Esophagus (tissue), 2 donors: ENCODE measurements at regions not wholly inside any gene's neighbourhood (a gene's known extent, or its start where the extent isn't known, plus 50 kb on each side); places are given as distances from the start of the nearest gene placed in this dataset.

Experiments
- H3K27ac ChIP-seq, 2 donors: one replicate each; pipeline ENCODE4 v1.5.1; 2013; ENCODE audit warnings: low read depth in 2 of 2, mild to moderate bottlenecking in 2 of 2, inconsistent platforms in 1 of 2, low read length in 1 of 2, moderate library complexity in 1 of 2
- H3K27me3 ChIP-seq, 2 donors: one replicate each; pipeline ENCODE4 v1.6.1; 2013; ENCODE audit warnings: low read length in 2 of 2, control low read depth in 1 of 2, mild to moderate bottlenecking in 1 of 2; ENCODE audit not compliant: insufficient read depth in 2 of 2, control insufficient read depth in 1 of 2
- H3K36me3 ChIP-seq, 2 donors: one replicate each; pipeline ENCODE4 v1.6.1; 2013; ENCODE audit warnings: low read length in 1 of 2; ENCODE audit not compliant: control insufficient read depth in 2 of 2, insufficient read depth in 2 of 2
- H3K4me1 ChIP-seq, 2 donors: one replicate each; pipeline ENCODE4 v1.6.1; 2013; ENCODE audit warnings: low read length in 1 of 2; ENCODE audit not compliant: control insufficient read depth in 2 of 2, insufficient read depth in 2 of 2
- H3K4me3 ChIP-seq, 2 donors: one replicate each; pipeline ENCODE4 v1.5.1; 2013; ENCODE audit warnings: low read length in 2 of 2, mild to moderate bottlenecking in 2 of 2, low read depth in 1 of 2, moderate library complexity in 1 of 2
- H3K9me3 ChIP-seq, 2 donors: one replicate each; pipeline ENCODE4 v1.6.1; 2013; ENCODE audit warnings: mild to moderate bottlenecking in 2 of 2, low read depth in 1 of 2, low read length in 1 of 2, moderate library complexity in 1 of 2; ENCODE audit not compliant: control insufficient read depth in 2 of 2, insufficient read depth in 1 of 2
- WGBS, 2 donors: extraction: QIAGEN DNeasy Blood & Tissue Kit; methylation state at CpG; one replicate each; pipeline ENCODE4 v1.1.7; 2013; 5-methylcytosine and 5-hydroxymethylcytosine counted together
- donor health status: healthy with polysubstance abuse.
- donor health status: Bipolar disorder and iron deficiency.

DNA sequence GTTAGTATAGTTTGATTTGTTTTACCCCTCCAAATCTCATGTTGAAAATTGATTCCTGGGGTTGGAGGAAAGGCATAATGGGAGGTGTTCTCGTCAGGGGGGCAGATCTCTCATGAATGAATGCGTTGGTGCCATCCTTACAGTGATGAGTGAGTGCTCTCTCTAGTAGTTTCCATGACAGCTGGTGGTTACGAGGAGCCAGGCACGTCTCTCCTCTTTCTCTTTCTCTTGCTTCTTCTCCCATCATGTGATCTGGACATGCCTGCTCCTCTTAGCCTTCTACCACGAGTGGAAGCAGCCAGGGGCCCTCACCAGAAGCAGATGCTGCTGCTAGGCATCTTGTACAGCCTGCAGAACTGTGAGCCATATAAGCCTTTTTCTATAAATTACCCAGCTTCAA, 454.1 kb downstream of the EFNA5 start:
- H3K27me3 ChIP-seq = no peaks in the 10 kb centered on the region
- H3K36me3 ChIP-seq = no peaks in the 10 kb centered on the region
- H3K9me3 ChIP-seq = peaks cover 0 to 2% of the 10 kb centered on the region in 2 donors
- peaks cover 0 to 5% of the 10 kb centered on the region in 2 donors for H3K4me1 ChIP-seq
- H3K4me3 ChIP-seq = no peak overlapping the region
- H3K27ac ChIP-seq = no peak overlapping the region
- WGBS, 2 donors = 79 to 89% methylated on average over 5 of the region's 5 CpGs

DNA sequence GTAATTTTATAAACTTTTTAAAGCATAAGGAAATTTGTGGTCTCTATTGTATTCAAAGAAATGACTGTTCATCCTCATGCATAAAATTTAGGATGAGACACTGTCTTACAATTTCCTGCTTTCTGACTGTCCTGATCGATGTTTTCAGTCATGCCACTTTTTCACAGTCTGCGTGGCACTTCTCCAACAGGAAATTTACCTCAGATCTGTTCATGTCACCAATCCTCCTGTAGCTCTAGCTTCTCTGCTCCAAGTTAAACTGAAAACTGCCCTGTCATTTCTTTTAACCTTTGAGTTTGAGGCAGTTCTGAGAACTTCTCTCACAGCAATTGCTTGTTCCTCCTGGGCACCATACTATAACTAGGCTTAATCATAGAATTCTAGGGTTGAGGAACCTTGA, 455.1 kb downstream of the EFNA5 start:
- Histone ChIP-seq H3K4me1 (peaks cover 0 to 5% of the 10 kb centered on the region in 2 donors), H3K27ac (no peak overlapping the region), H3K9me3 (no peaks in the 10 kb centered on the region), H3K27me3 (no peaks in the 10 kb centered on the region), H3K4me3 (no peak overlapping the region), H3K36me3 (no peaks in the 10 kb centered on the region)
- WGBS, 2 donors = 26 to 43% methylated on average over 2 of the region's 2 CpGs

DNA sequence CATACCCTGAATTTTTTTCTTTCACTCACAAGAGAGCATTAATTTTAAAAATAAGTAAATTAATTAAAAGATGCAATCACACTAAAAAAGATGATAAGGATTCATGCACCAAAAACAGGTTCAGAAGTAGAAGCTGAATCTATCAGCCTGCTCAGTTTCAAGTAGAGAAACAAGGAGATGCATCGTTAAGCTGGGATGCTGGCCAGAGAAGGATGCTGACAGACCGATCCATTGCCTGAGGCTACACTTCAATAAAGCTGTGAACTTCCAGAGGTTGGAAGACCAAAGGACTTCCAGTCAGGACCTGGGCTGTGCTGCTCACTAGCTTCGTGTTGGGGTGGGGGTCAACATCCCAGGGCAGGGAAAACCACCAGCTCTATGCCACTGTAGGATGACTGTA, 457.7 kb downstream of the EFNA5 start:
- Histone ChIP-seq H3K4me1 (peaks cover 0 to 5% of the 10 kb centered on the region in 2 donors), H3K9me3 (no peaks in the 10 kb centered on the region), H3K27me3 (no peaks in the 10 kb centered on the region), H3K4me3 (no peak overlapping the region), H3K27ac (no peak overlapping the region), H3K36me3 (no peaks in the 10 kb centered on the region)
- WGBS, 2 donors = 53 to 64% methylated on average over 3 of the region's 3 CpGs

DNA sequence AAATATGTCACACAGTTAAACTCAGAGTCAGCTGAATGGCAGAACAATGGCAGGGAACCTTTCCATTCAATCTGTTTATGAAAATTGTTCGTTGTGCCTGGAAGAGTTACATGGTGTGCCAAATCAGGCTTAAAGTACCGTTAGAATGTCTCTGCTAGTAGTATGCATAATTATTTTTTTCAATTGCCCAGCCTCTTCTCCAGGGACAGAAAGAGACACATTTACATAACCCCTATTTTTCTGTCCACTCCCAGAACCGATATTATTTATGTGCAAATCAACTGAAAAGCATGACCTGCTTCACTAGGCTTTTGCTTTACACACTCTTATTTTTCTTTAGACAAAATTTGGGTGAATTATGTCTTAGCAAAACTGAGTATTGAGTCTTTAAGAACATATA, 459.1 kb downstream of the EFNA5 start:
- 68 to 72% methylated on average over 3 of the region's 3 CpGs for WGBS, 2 donors
- no peaks in the 10 kb centered on the region for H3K9me3 ChIP-seq
- no peak overlapping the region for H3K27ac ChIP-seq
- no peaks in the 10 kb centered on the region for H3K36me3 ChIP-seq
- no peak overlapping the region for H3K4me3 ChIP-seq
- H3K27me3 ChIP-seq = no peaks in the 10 kb centered on the region
- H3K4me1 ChIP-seq = peaks cover 0 to 2% of the 10 kb centered on the region in 2 donors

DNA sequence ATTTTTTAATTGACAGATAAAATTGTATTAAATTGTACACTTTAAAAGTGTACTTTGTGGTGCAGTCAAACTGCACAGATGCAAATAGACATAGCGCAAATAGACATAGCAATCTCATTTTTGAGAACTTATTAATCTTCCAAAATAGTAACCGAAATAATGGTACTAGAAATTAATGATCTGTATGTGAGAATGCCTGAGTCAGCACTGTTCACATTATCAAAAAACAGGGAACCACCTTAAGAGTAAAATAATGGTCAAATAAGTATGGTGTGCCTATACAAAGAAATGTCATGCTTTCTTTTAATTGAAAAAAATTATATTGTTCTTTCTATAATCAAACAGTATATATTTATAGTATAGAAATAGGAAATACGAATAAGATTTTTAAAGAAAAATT, 461.9 kb downstream of the EFNA5 start:
- WGBS, 2 donors = 93% methylated on average over 3 of the region's 3 CpGs
- no peaks in the 10 kb centered on the region for H3K36me3 ChIP-seq
- H3K4me1 ChIP-seq = no peaks in the 10 kb centered on the region
- no peak overlapping the region for H3K4me3 ChIP-seq
- no peaks in the 10 kb centered on the region for H3K9me3 ChIP-seq
- H3K27ac ChIP-seq = no peak overlapping the region
- no peaks in the 10 kb centered on the region for H3K27me3 ChIP-seq

DNA sequence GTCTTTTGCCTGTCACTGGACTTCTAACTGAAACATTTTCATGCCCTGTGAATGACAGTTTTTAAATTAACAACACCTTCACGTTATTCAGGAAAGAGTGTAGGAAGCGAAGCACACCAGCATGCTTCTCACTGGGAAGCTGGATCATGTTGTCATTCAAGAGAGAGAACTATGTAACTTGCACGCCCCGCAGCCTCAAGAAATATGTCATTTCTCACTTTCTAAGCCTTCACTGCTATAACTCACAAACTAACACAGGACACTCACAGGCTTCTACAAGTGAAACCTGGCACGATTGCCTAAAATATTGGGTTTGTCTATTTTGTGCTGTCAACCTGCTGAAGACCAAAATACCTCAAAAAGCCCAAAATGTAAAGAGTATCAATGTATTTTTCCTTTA, 466.3 kb downstream of the EFNA5 start:
- H3K9me3 ChIP-seq = no peaks in the 10 kb centered on the region
- WGBS, 2 donors = 62 to 69% methylated on average over 5 of the region's 5 CpGs
- no peak overlapping the region for H3K4me3 ChIP-seq
- H3K36me3 ChIP-seq = no peaks in the 10 kb centered on the region
- H3K27ac ChIP-seq = no peak overlapping the region
- no peaks in the 10 kb centered on the region for H3K4me1 ChIP-seq
- no peaks in the 10 kb centered on the region for H3K27me3 ChIP-seq

DNA sequence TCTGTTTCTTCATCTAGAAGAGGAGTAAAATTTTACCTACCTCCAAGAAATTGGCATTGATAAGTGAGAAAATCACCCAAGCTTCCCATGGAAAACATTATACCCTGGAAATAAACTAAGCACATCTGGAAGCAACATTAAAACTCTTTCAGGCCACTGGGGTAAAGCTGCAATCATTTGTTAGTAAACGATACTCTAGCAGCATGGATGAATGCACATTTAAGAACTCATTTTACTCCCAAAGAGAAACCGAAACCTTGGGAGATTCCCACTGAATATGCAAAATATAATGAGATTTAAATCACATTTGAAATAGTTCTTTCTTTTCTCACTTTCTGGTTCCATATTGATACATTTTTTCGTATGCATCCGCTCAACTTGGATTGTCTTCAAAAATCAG, 467.5 kb downstream of the EFNA5 start:
- no peaks in the 10 kb centered on the region for H3K4me1 ChIP-seq
- H3K27me3 ChIP-seq = no peaks in the 10 kb centered on the region
- WGBS, 2 donors = 86% methylated on average over 4 of the region's 4 CpGs
- H3K4me3 ChIP-seq = no peak overlapping the region
- H3K27ac ChIP-seq = no peak overlapping the region
- no peaks in the 10 kb centered on the region for H3K9me3 ChIP-seq
- H3K36me3 ChIP-seq = no peaks in the 10 kb centered on the region

DNA sequence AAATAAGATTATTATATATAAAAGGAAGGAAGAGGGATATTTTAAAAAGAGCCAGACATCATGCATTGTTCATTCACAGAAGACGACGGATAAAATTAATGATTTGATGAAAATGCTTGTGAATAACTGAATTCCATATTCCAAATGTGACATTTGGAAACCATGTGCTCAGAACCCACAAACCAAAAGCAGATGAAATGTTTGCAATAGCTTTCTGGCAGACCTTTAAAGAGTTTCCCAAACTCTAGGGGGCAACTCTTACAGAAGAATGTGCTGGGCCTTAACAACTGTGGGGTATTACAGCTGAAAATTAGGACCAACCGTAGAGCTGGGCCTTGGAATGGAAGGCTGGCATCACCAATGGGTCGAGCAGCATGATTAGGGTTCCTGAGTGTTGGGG, 471.0 kb downstream of the EFNA5 start:
- Histone ChIP-seq H3K36me3 (no peaks in the 10 kb centered on the region), H3K4me3 (no peak overlapping the region), H3K9me3 (no peaks in the 10 kb centered on the region), H3K27ac (no peak overlapping the region), H3K27me3 (no peaks in the 10 kb centered on the region), H3K4me1 (no peaks in the 10 kb centered on the region)
- 78 to 84% methylated on average over 4 of the region's 4 CpGs for WGBS, 2 donors

DNA sequence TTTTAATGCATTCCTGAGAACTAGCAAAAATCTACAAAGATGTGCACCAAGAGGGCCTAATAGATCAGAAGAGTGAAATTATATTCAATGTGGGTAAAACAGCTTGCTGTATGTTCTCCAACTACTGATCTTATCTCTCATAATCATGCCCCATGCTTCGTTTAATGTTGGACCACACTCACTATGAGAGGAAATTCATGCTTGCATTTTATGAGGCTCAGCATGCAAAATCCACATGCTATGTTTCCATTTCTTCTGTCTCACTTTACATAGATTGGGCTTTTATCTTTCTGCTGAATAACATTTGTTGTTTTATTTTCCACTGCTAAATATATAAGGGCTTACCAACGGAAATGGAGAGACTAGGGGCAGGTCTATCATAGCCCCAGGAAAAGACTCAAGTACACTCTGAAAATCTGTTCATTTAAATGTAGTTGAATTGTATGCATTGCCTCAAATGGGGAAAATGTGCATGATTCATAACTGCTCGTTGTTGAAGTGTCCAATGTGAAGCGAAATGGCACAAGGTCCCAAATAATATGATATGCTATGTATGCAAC, 474.2 kb downstream of the EFNA5 start:
- Histone ChIP-seq H3K27ac (no peak overlapping the region), H3K9me3 (no peaks in the 10 kb centered on the region), H3K4me1 (no peaks in the 10 kb centered on the region), H3K4me3 (no peak overlapping the region), H3K36me3 (no peaks in the 10 kb centered on the region), H3K27me3 (no peaks in the 10 kb centered on the region)
- WGBS, 2 donors = 80 to 82% methylated on average over 4 of the region's 4 CpGs

DNA sequence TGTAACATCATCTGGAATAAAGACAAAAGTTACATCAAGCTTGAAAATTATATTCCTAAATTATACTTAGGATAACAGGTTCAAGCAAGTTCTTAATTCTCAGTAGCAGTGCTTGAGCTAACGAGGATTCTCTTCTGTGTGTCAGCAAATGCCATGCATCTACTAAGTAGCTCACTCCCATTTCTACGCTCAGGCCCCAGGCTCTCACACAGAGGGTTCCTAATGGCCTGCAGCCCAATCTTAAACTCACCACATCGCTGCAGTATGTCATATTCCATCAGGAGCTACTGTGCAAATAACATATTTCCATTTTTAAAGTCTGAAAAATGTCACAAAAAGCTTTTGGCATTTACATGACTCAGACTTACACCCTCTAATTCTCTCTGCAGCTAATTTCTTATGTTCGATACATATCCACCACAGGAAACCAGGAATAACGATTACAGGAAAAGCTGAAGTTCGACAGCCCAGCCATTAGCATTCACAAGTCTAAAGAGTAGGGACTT, 474.8 kb downstream of the EFNA5 start:
- H3K4me1 ChIP-seq = no peaks in the 10 kb centered on the region
- H3K27me3 ChIP-seq = no peaks in the 10 kb centered on the region
- WGBS, 2 donors = 65 to 81% methylated on average over 6 of the region's 6 CpGs
- no peaks in the 10 kb centered on the region for H3K9me3 ChIP-seq
- no peak overlapping the region for H3K4me3 ChIP-seq
- H3K36me3 ChIP-seq = no peaks in the 10 kb centered on the region
- no peak overlapping the region for H3K27ac ChIP-seq
